ENCODE measurements at regions not wholly inside any gene's neighbourhood (a gene's known extent, or its start where the extent isn't known, plus 50 kb on each side); places are given as distances from the start of the nearest gene placed in this dataset.

DNA sequence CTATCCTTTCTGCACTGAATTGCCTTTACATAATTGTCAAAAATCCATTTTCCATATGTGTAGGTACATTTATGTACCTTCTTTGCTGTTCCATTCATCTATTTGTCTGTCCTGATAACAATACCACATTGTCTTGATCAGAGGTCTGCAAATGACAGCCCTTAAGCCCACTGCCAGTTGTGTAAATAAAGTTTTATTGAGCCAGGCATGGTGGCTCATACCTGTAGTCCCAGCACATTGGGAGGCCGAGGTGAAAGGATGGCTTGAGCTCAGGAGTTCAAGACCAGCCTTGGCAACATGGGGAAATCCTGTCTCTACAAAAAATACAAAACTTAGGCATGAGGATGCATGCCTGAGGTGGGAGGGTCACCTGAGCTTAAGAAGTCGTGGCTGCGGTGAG lies 121.0 kb downstream of the TFCP2L1 start:
- TF ChIP-seq, protein P1, sequence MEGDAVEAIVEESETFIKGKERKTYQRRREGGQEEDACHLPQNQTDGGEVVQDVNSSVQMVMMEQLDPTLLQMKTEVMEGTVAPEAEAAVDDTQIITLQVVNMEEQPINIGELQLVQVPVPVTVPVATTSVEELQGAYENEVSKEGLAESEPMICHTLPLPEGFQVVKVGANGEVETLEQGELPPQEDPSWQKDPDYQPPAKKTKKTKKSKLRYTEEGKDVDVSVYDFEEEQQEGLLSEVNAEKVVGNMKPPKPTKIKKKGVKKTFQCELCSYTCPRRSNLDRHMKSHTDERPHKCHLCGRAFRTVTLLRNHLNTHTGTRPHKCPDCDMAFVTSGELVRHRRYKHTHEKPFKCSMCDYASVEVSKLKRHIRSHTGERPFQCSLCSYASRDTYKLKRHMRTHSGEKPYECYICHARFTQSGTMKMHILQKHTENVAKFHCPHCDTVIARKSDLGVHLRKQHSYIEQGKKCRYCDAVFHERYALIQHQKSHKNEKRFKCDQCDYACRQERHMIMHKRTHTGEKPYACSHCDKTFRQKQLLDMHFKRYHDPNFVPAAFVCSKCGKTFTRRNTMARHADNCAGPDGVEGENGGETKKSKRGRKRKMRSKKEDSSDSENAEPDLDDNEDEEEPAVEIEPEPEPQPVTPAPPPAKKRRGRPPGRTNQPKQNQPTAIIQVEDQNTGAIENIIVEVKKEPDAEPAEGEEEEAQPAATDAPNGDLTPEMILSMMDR (IDR thresholded peaks at IDR 0.05; ENCODE audit: low read depth, low read length) = no peak
- no peak for TF ChIP-seq POLR2A (IDR thresholded peaks at IDR 0.05; ENCODE audit: extremely low read depth, insufficient read length)
- TF ChIP-seq, protein P2, sequence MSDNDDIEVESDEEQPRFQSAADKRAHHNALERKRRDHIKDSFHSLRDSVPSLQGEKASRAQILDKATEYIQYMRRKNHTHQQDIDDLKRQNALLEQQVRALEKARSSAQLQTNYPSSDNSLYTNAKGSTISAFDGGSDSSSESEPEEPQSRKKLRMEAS (IDR thresholded peaks at IDR 0.05; ENCODE audit: low read depth, low read length) = no peak

Measured in NB4 (cell line).